GM12878 (cell line): ENCODE measurements at regions not wholly inside any gene's neighbourhood (a gene's known extent, or its start where the extent isn't known, plus 50 kb on each side); places are given as distances from the start of the nearest gene placed in this dataset.

Experiments
- ATAC-seq: fragments of 200-7000 bp; cut with Tn5 transposase; 3 replicates; pipeline ENCODE4 v1.9.1; 2020; ENCODE audit warnings: mild to moderate bottlenecking, moderate library complexity
- BruUV-seq: library from RNA; stranded (reverse); fragments of 400-500 nt; replicated peaks from 2 replicates; lab custom pipeline; 2021; lab: Mats Ljungman, UMichigan
- CTCF ChIA-PET: fragments of 300-600 bp; sonication (Branson Sonifier 250); formaldehyde crosslinking; extraction: SDS; loops from one replicate; lab custom pipeline; 2021; ENCODE audit warnings: inconsistent platforms; lab: Yijun Ruan, JAX
- POLR2A ChIA-PET: fragments of 350-600 bp; formaldehyde crosslinking; extraction: SDS; loops from one replicate; lab custom pipeline; 2021; ENCODE audit warnings: inconsistent platforms; lab: Charles Lee
- RAD21 ChIA-PET: fragments of 300-600 bp; sonication (Branson Sonifier 250); formaldehyde crosslinking; loops from one replicate; lab custom pipeline; 2023; ENCODE audit warnings: antibody characterized with exemption; ENCODE audit not compliant: unreplicated experiment; lab: Charles Lee
- SMC1A ChIA-PET: fragments of 300-600 bp; sonication (Branson Sonifier 250); formaldehyde crosslinking; loops from one replicate; lab custom pipeline; 2023; ENCODE audit not compliant: unreplicated experiment, uncharacterized antibody; lab: Charles Lee
- DNase-seq: peaks from one replicate; pipeline ENCODE4 v3.0.0-alpha.2; 2011; ENCODE audit warnings: low read depth, low spot score
- FAIRE-seq: peaks from 3 replicates; lab custom pipeline; 2011; peaks lifted over from hg19 to GRCh38; lab: Jason Lieb, UNC
- H2AFZ ChIP-seq: 2 replicates; pipeline ENCODE4 v1.6.0; 2011; ENCODE audit warnings: low read depth, low read length, control low read depth; ENCODE audit not compliant: control insufficient read depth
- H3K27ac ChIP-seq: 2 replicates; pipeline ENCODE4 v1.5.1; 2011; ENCODE audit warnings: control low read depth; ENCODE audit not compliant: control insufficient read depth, insufficient read depth
- H3K27me3 ChIP-seq, 2 experiments: replicated peaks in 1 of 2; 2 replicates each; pipeline versions ENCODE4 v1.6.0 to v1.6.1; 2011; ENCODE audit warnings: low read length in 1 of 2; ENCODE audit not compliant: control insufficient read depth in 2 of 2, insufficient read depth in 2 of 2
- H3K36me3 ChIP-seq, 2 experiments: 2 replicates each; pipeline ENCODE4 v1.5.1; 2011; ENCODE audit warnings: low read length in 1 of 2; ENCODE audit not compliant: control insufficient read depth in 2 of 2, insufficient read depth in 2 of 2
- H3K4me1 ChIP-seq: 2 replicates; pipeline ENCODE4 v1.6.1; 2011; ENCODE audit warnings: mild to moderate bottlenecking, low read length, moderate library complexity, mixed read lengths; ENCODE audit not compliant: control insufficient read depth, insufficient read depth
- H3K4me2 ChIP-seq: 2 replicates; pipeline ENCODE4 v1.6.0; 2011; ENCODE audit warnings: control low read depth; ENCODE audit not compliant: control insufficient read depth, insufficient read depth
- H3K4me3 ChIP-seq: fragments of 200-600 bp; sonication (generic); 2 replicates; pipeline ENCODE4 v1.5.1; 2016
- H3K79me2 ChIP-seq: 2 replicates; pipeline ENCODE4 v1.6.0; 2011; ENCODE audit warnings: low read length; ENCODE audit not compliant: control insufficient read depth, insufficient read depth
- H3K9ac ChIP-seq: 2 replicates; pipeline ENCODE4 v1.8.0; 2011; ENCODE audit warnings: low read length, control low read depth, mixed read lengths; ENCODE audit not compliant: control insufficient read depth, insufficient read depth
- H3K9me3 ChIP-seq: replicated peaks from 3 replicates; pipeline ENCODE4 v1.5.1; 2011; ENCODE audit warnings: mild to moderate bottlenecking, low read length; ENCODE audit not compliant: control insufficient read depth, insufficient read depth
- H4K20me1 ChIP-seq: 2 replicates; pipeline ENCODE4 v1.6.0; 2011; ENCODE audit not compliant: control insufficient read depth, insufficient read depth
- CEBPZ ChIP-seq: fragments of 150-350 bp; IDR thresholded peaks from 2 replicates; pipeline ENCODE4 v1.6.1; 2016; ENCODE audit warnings: low read depth, low read length
- LARP7 ChIP-seq: fragments of 450-650 bp; IDR thresholded peaks from 2 replicates; pipeline ENCODE4 v1.6.1; 2017; ENCODE audit warnings: mild to moderate bottlenecking
- NFYB ChIP-seq: IDR thresholded peaks from 2 replicates; pipeline ENCODE4 v1.6.1; 2011; ENCODE audit warnings: low read depth, mild to moderate bottlenecking, low read length, improper control_type of control experiment, moderate library complexity; ENCODE audit not compliant: insufficient read depth
- PML ChIP-seq: IDR thresholded peaks from 2 replicates; pipeline ENCODE4 v1.6.1; 2012; ENCODE audit warnings: low read length, inconsistent platforms
- POLR2AphosphoS2 ChIP-seq: IDR thresholded peaks from 2 replicates; pipeline ENCODE4 v1.6.1; 2011; ENCODE audit warnings: low read depth, mild to moderate bottlenecking, low read length, improper control_type of control experiment, moderate library complexity
- RBBP5 ChIP-seq: fragments of 200-600 bp; sonication (generic); conservative IDR thresholded peaks from 2 replicates; pipeline ENCODE4 v1.6.1; 2016
- REST ChIP-seq: IDR thresholded peaks from 2 replicates; pipeline ENCODE4 v1.6.1; 2012; ENCODE audit warnings: mild to moderate bottlenecking, low read depth, low read length
- RUNX3 ChIP-seq: IDR thresholded peaks from 2 replicates; pipeline ENCODE4 v1.6.1; 2012; ENCODE audit warnings: low read length, inconsistent platforms
- WGBS: methylation state at CpG from one replicate; pipeline ENCODE4 v1.1.6; 2016; ENCODE audit warnings: low lambda C conversion rate; ENCODE audit not compliant: insufficient replicate concordance, insufficient coverage; ENCODE audit errors: missing lambda C conversion rate; 5-methylcytosine and 5-hydroxymethylcytosine counted together
- in situ Hi-C: fragments of 300-500 bp; cut with MboI; formaldehyde crosslinking; loops from 9 replicates; pipeline ENCODE4 v1.14.3; 2018; ENCODE audit warnings: mixed read lengths
- intact Hi-C: fragments of 100-400 bp; cut with micrococcal nuclease; formaldehyde crosslinking; loops from one replicate; pipeline ENCODE4 v1.14.2; 2022; ENCODE audit not compliant: unreplicated experiment

GRCh38 chr5:141756196-141756595, 74.2 kb upstream of the ARAP3 start:
- Histone ChIP-seq H3K4me2 (no peak overlapping the region), H2AFZ (no peak overlapping the region), H3K4me3 (no peak overlapping the region), H3K9ac (no peak overlapping the region), H3K36me3 (no peaks in the 10 kb centered on the region), H3K27me3 (peaks cover 6 to 16% of the 10 kb centered on the region in 2 experiments; a peak in 3 of 4 replicates), H3K9me3 (no peaks in the 10 kb centered on the region), H3K27ac (no peak overlapping the region), H4K20me1 (no peaks in the 10 kb centered on the region), H3K79me2 (no peaks in the 10 kb centered on the region), H3K4me1 (no peaks in the 10 kb centered on the region)
- ChIA-PET RAD21 (no interaction called here), CTCF (no interaction called here), POLR2A (no interaction called here), SMC1A (interaction anchor here (0.5 kb wide), 1 partner anchor 35 kb away, joined by 3 read pairs; no protein-coding TSS in a partner anchor)
- TF ChIP-seq NFYB: no peak
- DNase-seq: no peak
- BruUV-seq: no TSS peak
- no peak for FAIRE-seq
- intact Hi-C loops: no loop called here
- no peak for ATAC-seq
- WGBS: 39% methylated on average over 3 of the region's 3 CpGs
- in situ Hi-C loops: no loop called here

GRCh38 chr5:141753971-141754713, 72.1 kb upstream of the ARAP3 start:
- Histone ChIP-seq H3K4me3 (no peak overlapping the region), H3K9me3 (no peaks in the 10 kb centered on the region), H3K4me2 (no peak overlapping the region), H3K27ac (no peak overlapping the region), H3K27me3 (peaks cover 8 to 17% of the 10 kb centered on the region in 2 experiments; a peak in 3 of 4 replicates), H4K20me1 (no peaks in the 10 kb centered on the region), H3K9ac (no peak overlapping the region), H3K36me3 (no peaks in the 10 kb centered on the region), H3K4me1 (no peaks in the 10 kb centered on the region), H3K79me2 (no peaks in the 10 kb centered on the region), H2AFZ (no peak overlapping the region)
- intact Hi-C loops: no loop called here
- CTCF ChIA-PET: interaction anchor here (1.5 kb wide), 1 partner anchor 207 kb away, joined by 3 read pairs; no protein-coding TSS in a partner anchor
- no TSS peak for BruUV-seq
- no peak for FAIRE-seq
- POLR2A ChIA-PET: no interaction called here
- RAD21 ChIA-PET: no interaction called here
- in situ Hi-C loops: no loop called here
- TF ChIP-seq CEBPZ (no peak), REST (peak; percentile 89), RBBP5 (no peak), LARP7 (no peak), RUNX3 (no peak), PML (no peak), POLR2AphosphoS2 (no peak)
- ATAC-seq: no peak
- SMC1A ChIA-PET: no interaction called here
- 1% methylated on average over 11 of the region's 11 CpGs for WGBS
- DNase-seq: no peak
